ENCODE measurements at regions not wholly inside any gene's neighbourhood (a gene's known extent, or its start where the extent isn't known, plus 50 kb on each side); places are given as distances from the start of the nearest gene placed in this dataset.

DNA sequence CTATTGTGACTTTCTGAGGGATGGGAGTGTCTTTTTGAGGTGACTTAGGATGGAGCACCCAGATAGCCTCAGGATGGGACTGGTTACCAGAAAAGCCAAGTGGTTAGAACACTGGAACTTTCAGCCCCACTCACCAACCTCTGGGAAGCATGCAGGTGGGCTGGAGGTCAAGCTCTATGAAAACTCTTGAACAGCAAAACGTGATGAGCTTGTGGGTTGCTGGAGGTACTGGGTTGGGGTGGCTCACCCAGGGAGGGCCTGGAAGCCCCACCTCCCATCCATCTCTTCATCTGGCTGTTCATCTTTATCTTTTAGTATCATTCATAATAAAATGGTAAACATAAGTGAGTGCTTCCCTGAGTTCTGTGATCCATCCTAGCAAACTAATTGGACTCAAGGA lies 216.4 kb downstream of the SPP2 start:
- Mint-ChIP-seq H3K9me3 (ENCODE audit: low read depth) (no peaks in the 10 kb centered on the region), H3K36me3 (ENCODE audit: insufficient read depth) (no peaks in the 10 kb centered on the region), H3K4me1 (ENCODE audit: low read depth) (peaks cover 10% of the 10 kb centered on the region), H3K27me3 (no peaks in the 10 kb centered on the region), H3K4me3 (ENCODE audit: low read depth) (no peak overlapping the region), H3K27ac (no peak overlapping the region)
- TF ChIP-seq, protein P1, sequence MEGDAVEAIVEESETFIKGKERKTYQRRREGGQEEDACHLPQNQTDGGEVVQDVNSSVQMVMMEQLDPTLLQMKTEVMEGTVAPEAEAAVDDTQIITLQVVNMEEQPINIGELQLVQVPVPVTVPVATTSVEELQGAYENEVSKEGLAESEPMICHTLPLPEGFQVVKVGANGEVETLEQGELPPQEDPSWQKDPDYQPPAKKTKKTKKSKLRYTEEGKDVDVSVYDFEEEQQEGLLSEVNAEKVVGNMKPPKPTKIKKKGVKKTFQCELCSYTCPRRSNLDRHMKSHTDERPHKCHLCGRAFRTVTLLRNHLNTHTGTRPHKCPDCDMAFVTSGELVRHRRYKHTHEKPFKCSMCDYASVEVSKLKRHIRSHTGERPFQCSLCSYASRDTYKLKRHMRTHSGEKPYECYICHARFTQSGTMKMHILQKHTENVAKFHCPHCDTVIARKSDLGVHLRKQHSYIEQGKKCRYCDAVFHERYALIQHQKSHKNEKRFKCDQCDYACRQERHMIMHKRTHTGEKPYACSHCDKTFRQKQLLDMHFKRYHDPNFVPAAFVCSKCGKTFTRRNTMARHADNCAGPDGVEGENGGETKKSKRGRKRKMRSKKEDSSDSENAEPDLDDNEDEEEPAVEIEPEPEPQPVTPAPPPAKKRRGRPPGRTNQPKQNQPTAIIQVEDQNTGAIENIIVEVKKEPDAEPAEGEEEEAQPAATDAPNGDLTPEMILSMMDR (IDR thresholded peaks at IDR 0.05; ENCODE audit: unreplicated experiment), result no peak
- DNase-seq (ENCODE audit: low spot score, unreplicated experiment), result no peak

DNA sequence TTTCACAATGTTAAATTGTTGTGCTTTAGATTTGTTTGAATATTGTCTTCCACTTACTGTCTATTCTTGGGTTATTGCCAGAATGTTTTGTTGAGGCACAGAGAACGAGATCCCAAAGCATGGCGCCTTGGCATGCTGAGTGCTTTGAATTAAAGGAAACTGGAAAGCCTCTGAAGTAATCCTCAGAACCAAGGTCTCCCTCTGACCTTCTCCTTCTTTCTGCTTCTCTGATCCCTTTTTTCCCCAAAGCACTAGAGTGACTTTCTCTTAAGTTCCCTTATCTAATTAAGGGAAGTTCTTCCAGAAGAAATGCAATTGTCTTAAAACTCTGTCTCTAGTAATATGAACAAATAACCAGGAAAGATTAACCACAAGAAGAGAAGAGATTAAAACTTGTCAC lies 214.7 kb downstream of the SPP2 start:
- H3K27me3 Mint-ChIP-seq, result no peaks in the 10 kb centered on the region
- peaks cover 10% of the 10 kb centered on the region for H3K4me1 Mint-ChIP-seq (ENCODE audit: low read depth)

DNA sequence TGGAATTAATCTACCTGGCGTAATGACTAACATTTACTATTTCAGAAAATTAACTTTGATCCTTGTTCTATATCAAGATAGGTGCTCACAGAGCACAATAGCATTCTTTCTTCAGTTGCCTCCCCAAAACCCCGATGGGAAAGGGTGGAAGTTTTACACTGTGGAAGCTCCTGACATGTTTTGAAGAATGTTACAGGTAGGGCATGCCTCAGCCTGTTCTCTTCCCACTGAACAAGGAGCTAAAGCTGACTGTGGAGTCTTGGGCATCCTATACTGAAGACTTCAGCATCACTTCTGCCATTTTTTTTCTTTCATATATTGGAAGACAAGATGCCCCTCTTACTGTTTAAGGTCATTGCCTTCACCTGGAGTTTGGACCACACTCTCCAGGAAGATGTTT lies 211.2 kb downstream of the SPP2 start:
- no peak for DNase-seq (ENCODE audit: low spot score, unreplicated experiment)
- Mint-ChIP-seq H3K4me1 (ENCODE audit: low read depth) (peaks cover 12% of the 10 kb centered on the region), H3K36me3 (ENCODE audit: insufficient read depth) (no peaks in the 10 kb centered on the region), H3K9me3 (ENCODE audit: low read depth) (no peaks in the 10 kb centered on the region), H3K4me3 (ENCODE audit: low read depth) (no peak overlapping the region), H3K27ac (no peak overlapping the region), H3K27me3 (no peaks in the 10 kb centered on the region)
- TF ChIP-seq, protein P1 (IDR thresholded peaks at IDR 0.05; ENCODE audit: unreplicated experiment), result no peak

More for the DNA sequence above, 214.7 kb downstream of the SPP2 start:
- Mint-ChIP-seq H3K9me3 (ENCODE audit: low read depth) (no peaks in the 10 kb centered on the region), H3K27ac (no peak overlapping the region), H3K36me3 (ENCODE audit: insufficient read depth) (no peaks in the 10 kb centered on the region), H3K4me3 (ENCODE audit: low read depth) (no peak overlapping the region)
- no peak for DNase-seq (ENCODE audit: low spot score, unreplicated experiment)
- TF ChIP-seq, protein P1 (IDR thresholded peaks at IDR 0.05; ENCODE audit: unreplicated experiment), result no peak

DNA sequence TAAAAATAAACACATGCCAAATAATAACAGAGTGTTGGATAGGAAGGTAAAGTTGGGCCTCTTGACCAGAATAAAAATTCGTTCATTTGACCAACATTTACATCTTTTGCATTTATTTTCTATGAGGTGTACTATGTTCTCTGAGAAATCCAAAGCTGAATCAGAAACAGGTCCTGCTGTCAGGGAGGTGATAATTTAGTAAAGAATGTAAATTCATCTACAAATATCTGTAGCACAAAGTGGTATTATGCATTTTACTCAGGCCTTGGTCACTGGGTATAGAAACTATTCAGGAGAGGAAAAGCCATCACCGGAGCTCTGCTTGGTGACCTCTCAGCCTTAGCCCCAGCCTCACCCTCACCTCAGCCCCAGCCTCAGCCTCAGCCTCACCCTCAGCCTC lies 208.9 kb downstream of the SPP2 start:
- Mint-ChIP-seq H3K36me3 (ENCODE audit: insufficient read depth) (no peaks in the 10 kb centered on the region), H3K27me3 (no peaks in the 10 kb centered on the region), H3K9me3 (ENCODE audit: low read depth) (no peaks in the 10 kb centered on the region), H3K4me1 (ENCODE audit: low read depth) (peaks cover 11% of the 10 kb centered on the region), H3K27ac (no peak overlapping the region), H3K4me3 (ENCODE audit: low read depth) (no peak overlapping the region)
- no peak for DNase-seq (ENCODE audit: low spot score, unreplicated experiment)
- TF ChIP-seq, protein P1 (IDR thresholded peaks at IDR 0.05; ENCODE audit: unreplicated experiment), result no peak

DNA sequence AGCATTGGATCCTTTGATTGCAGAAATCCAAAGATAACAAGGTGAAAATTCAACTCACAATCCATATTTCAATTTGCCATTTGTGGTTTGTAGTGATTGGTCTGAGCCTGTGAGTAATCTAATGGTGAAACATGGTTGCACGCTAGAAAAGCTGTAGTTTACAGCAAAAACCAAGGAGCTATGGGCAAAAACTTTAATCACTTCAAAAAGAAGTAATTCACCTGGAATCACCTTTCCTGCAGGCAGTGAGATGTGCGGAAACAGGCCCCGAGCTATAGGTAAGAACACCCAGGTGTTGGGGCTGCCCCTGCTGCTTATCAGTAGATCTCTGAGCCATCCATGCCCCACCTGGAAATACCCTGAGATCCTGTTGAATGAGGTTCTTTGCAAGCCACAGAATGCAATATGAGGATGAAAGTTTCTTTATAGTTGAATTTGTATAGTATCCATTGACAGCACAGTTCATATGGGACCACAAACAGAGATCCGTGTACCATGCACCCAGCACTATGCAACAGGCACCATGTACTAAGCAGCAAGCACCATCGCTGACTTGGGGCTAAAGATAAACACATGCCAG lies 208.2 kb downstream of the SPP2 start:
- no peaks in the 10 kb centered on the region for H3K36me3 Mint-ChIP-seq (ENCODE audit: insufficient read depth)
- no peak overlapping the region for H3K4me3 Mint-ChIP-seq (ENCODE audit: low read depth)
- H3K4me1 Mint-ChIP-seq (ENCODE audit: low read depth), result peaks cover 11% of the 10 kb centered on the region
- DNase-seq (ENCODE audit: low spot score, unreplicated experiment), result no peak
- no peaks in the 10 kb centered on the region for H3K27me3 Mint-ChIP-seq
- TF ChIP-seq, protein P1 (IDR thresholded peaks at IDR 0.05; ENCODE audit: unreplicated experiment), result no peak
- H3K27ac Mint-ChIP-seq, result no peak overlapping the region
- no peaks in the 10 kb centered on the region for H3K9me3 Mint-ChIP-seq (ENCODE audit: low read depth)

All from progenitor cell of endocrine pancreas (in vitro differentiated cells).